Heart left ventricle (tissue), 13 donors: ENCODE measurements at regions not wholly inside any gene's neighbourhood (a gene's known extent, or its start where the extent isn't known, plus 50 kb on each side); places are given as distances from the start of the nearest gene placed in this dataset.

ENCODE experiments used
- CTCF ChIP-seq, 12 donors: fragments of 200-600 bp; sonication (generic) in 4 of 12; IDR thresholded peaks; one replicate each; pipeline versions ENCODE4 v1.5.0 to v1.8.0; 2018 to 2022; ENCODE audit warnings: antibody characterized with exemption in 12 of 12, mild to moderate bottlenecking in 5 of 12
- POLR2A ChIP-seq, 2 donors: fragments of 450-650 bp; IDR thresholded peaks; one replicate each; pipeline ENCODE4 v1.6.1; 2017; ENCODE audit warnings: antibody characterized with exemption in 2 of 2, mild to moderate bottlenecking in 2 of 2, moderate library complexity in 2 of 2
- donor health status: ischemic (EF 13 %, LVEDD 7.1; RV severe dilation, severe dysfunction).
- donor health status: DM: no; HTN: yes; CAD: no.
- donor health status: DM: no; HTN: no; CAD: no.
- donor health status: ischemic (EF 25% LVEDD 6.9; RV normal size, moderate dysfunction).
- donor health status: ischemic (EF 25% LVEDD 5.7; RV mildly dilated, moderate dysfunction).
- donor health status: ischemic (EF 35%, LVEDD 5.7; RV mildly dilated, moderate dysfunction).
- donor health status: nonischemic (EF 11% LVEDD 7.7; RV severe dilation, severe dysfunction).
- donor health status: DM: yes; HTN: yes; CAD: no.
- donor health status: PGD.
- donor health status: ischemic (EF 29% LVEDD 5.4; RV normal size, mild dysfunction).
- donor health status: nonischemic (EF 23%, LVEDD 6.1; RV moderate dilation, normal function).

- no peak for TF ChIP-seq CTCF (IDR thresholded peaks at IDR 0.05)
- no peak for TF ChIP-seq POLR2A (IDR thresholded peaks at IDR 0.05)
Observed at GRCh38 chr14:101620821-101621785, 59.8 kb downstream of the DIO3 start.
